GM23338 (cell line): ENCODE measurements at regions not wholly inside any gene's neighbourhood (a gene's known extent, or its start where the extent isn't known, plus 50 kb on each side); places are given as distances from the start of the nearest gene placed in this dataset.
A peak's percentile ranks its signal among the peaks of the same experiment; 100 is the strongest.

Experiments
- ATAC-seq: fragments of 200-7000 bp; cut with Tn5 transposase; 3 replicates; pipeline ENCODE4 v1.9.1; 2020
- DNase-seq: peaks from one replicate; pipeline ENCODE4 v3.0.0-alpha.2; 2015; ENCODE audit warnings: low spot score
- H2AFZ ChIP-seq: fragments of 200-600 bp; sonication (generic); 2 replicates; pipeline ENCODE4 v1.8.0; 2016; ENCODE audit warnings: antibody characterized with exemption, mild to moderate bottlenecking, moderate library complexity
- H3F3A ChIP-seq: fragments of 200-600 bp; sonication (generic); replicated peaks from 2 replicates; pipeline ENCODE4 v1.8.0; 2017; ENCODE audit warnings: antibody characterized with exemption, mixed run types, low read depth
- H3K27ac ChIP-seq: fragments of 200-600 bp; sonication (generic); 2 replicates; pipeline ENCODE4 v1.6.1; 2016; ENCODE audit warnings: low read depth
- H3K27me3 ChIP-seq: fragments of 200-600 bp; sonication (generic); 2 replicates; pipeline ENCODE4 v1.8.0; 2016; ENCODE audit warnings: mild to moderate bottlenecking, mixed run types, moderate library complexity; ENCODE audit not compliant: insufficient read depth
- H3K36me3 ChIP-seq: fragments of 200-600 bp; sonication (generic); 2 replicates; pipeline ENCODE4 v1.8.0; 2016; ENCODE audit warnings: mild to moderate bottlenecking; ENCODE audit not compliant: insufficient read depth
- H3K4me1 ChIP-seq: fragments of 200-600 bp; sonication (generic); 2 replicates; pipeline ENCODE4 v1.8.0; 2016; ENCODE audit warnings: mild to moderate bottlenecking, moderate library complexity; ENCODE audit not compliant: insufficient read depth
- H3K4me2 ChIP-seq: fragments of 200-600 bp; sonication (generic); 2 replicates; pipeline ENCODE4 v1.7.1; 2017; ENCODE audit warnings: mixed run types
- H3K4me3 ChIP-seq: fragments of 200-600 bp; sonication (generic); 2 replicates; pipeline ENCODE4 v1.6.1; 2016; ENCODE audit warnings: mixed run types
- H3K79me2 ChIP-seq: fragments of 200-600 bp; sonication (generic); replicated peaks from 2 replicates; pipeline ENCODE4 v1.8.0; 2017; ENCODE audit warnings: mild to moderate bottlenecking; ENCODE audit not compliant: insufficient read depth
- H3K9me2 ChIP-seq: fragments of 200-600 bp; sonication (generic); 2 replicates; pipeline ENCODE4 v1.8.0; 2017; ENCODE audit not compliant: insufficient read depth
- H4K20me1 ChIP-seq: fragments of 200-600 bp; sonication (generic); replicated peaks from 2 replicates; pipeline ENCODE4 v1.8.0; 2017; ENCODE audit warnings: mild to moderate bottlenecking; ENCODE audit not compliant: insufficient read depth
- H3K27ac Mint-ChIP-seq: 2 replicates; pipeline ENCODE4 v1.8.0; 2020; ENCODE audit warnings: inconsistent platforms, mild to moderate bottlenecking, moderate library complexity, mixed read lengths
- H3K27me3 Mint-ChIP-seq: 3 replicates; pipeline ENCODE4 v1.8.0; 2022; ENCODE audit warnings: low read depth, mild to moderate bottlenecking, moderate library complexity, mixed read lengths, inconsistent platforms; ENCODE audit not compliant: insufficient read depth, poor library complexity
- H3K36me3 Mint-ChIP-seq: 3 replicates; pipeline ENCODE4 v1.8.0; 2021; ENCODE audit warnings: low read depth, mild to moderate bottlenecking, inconsistent platforms, moderate library complexity, mixed read lengths
- H3K4me1 Mint-ChIP-seq: 3 replicates; pipeline ENCODE4 v1.8.0; 2020; ENCODE audit warnings: mild to moderate bottlenecking, inconsistent platforms, mixed read lengths
- H3K4me3 Mint-ChIP-seq: 3 replicates; pipeline ENCODE4 v1.8.0; 2021; ENCODE audit warnings: moderate library complexity, mild to moderate bottlenecking, inconsistent platforms, mixed read lengths
- H3K9me3 Mint-ChIP-seq: 3 replicates; pipeline ENCODE4 v1.8.0; 2020; ENCODE audit warnings: moderate library complexity, mild to moderate bottlenecking, inconsistent platforms, mixed read lengths
- CREB1 ChIP-seq: fragments of 250-450 bp; sonication (Bioruptor Pico); IDR thresholded peaks from 2 replicates; pipeline ENCODE4 v1.5.0; 2020; ENCODE audit warnings: low read depth, mild to moderate bottlenecking, moderate library complexity
- ETS1 ChIP-seq: IDR thresholded peaks from 2 replicates; pipeline ENCODE4 v1.6.1; 2016; ENCODE audit warnings: antibody characterized with exemption
- EZH2 ChIP-seq: fragments of 200-600 bp; sonication (generic); IDR thresholded peaks from one replicate; pipeline ENCODE4 v1.8.0; 2017; ENCODE audit warnings: antibody characterized with exemption, mild to moderate bottlenecking, low read depth; ENCODE audit not compliant: unreplicated experiment
- EZH2phosphoT487 ChIP-seq: fragments of 200-600 bp; sonication (generic); IDR thresholded peaks from one replicate; pipeline ENCODE4 v1.8.1; 2018; ENCODE audit warnings: antibody characterized with exemption; ENCODE audit not compliant: unreplicated experiment
- POLR2AphosphoS5 ChIP-seq: IDR thresholded peaks from 2 replicates; pipeline ENCODE4 v1.6.1; 2016; ENCODE audit warnings: antibody characterized with exemption, low read depth
- REST ChIP-seq: IDR thresholded peaks from one replicate; pipeline ENCODE4 v1.6.1; 2018; ENCODE audit warnings: antibody characterized with exemption; ENCODE audit not compliant: unreplicated experiment
- STAT1 ChIP-seq: IDR thresholded peaks from one replicate; pipeline ENCODE4 v1.6.1; 2016; ENCODE audit warnings: antibody characterized with exemption; ENCODE audit not compliant: unreplicated experiment
- ZNF114 ChIP-seq: fragments of 250-450 bp; sonication (Bioruptor Pico); IDR thresholded peaks from 2 replicates; pipeline ENCODE4 v1.5.0; 2020; ENCODE audit warnings: mild to moderate bottlenecking, moderate library complexity
- ZNF331 ChIP-seq: fragments of 250-450 bp; sonication (Bioruptor Pico); IDR thresholded peaks from 2 replicates; pipeline ENCODE4 v1.5.0; 2020; ENCODE audit warnings: low read depth, mild to moderate bottlenecking, moderate library complexity
- TF ChIP-seq, protein P1 (sequence below), 2 experiments: fragments of 200-600 bp in 1 of 2; sonication (generic) in 1 of 2; conservative IDR thresholded peaks; 2 replicates each; pipeline versions ENCODE4 v1.5.1 to v1.6.1; 2016 to 2017; ENCODE audit warnings: antibody characterized with exemption in 2 of 2, low read depth in 2 of 2, mild to moderate bottlenecking in 2 of 2, moderate library complexity in 1 of 2

DNA sequence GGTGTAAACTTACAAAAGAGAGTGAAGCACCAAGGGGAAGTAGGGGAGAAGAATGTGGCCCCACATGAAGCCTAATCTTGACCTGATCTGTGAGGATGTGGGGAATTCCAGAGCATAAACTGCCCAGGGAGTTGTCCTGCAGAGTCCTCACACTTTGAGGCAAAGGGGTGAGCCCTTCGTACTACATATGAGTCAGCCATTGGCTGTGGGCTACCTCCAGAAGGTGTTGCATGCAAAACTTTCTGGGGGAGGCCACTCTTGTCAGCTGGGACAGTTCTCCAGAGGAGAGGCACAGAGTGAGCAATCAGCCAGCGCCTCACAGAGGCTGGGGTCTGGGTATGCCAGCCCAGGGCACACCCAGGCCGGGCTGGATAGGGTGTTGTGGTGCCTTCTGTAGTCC is 98.1 kb upstream of the NMUR2 start:
- Histone ChIP-seq H3K79me2 (no peaks in the 10 kb centered on the region), H3K4me1 (no peaks in the 10 kb centered on the region; the same call in 1 of the 2 replicates), H4K20me1 (no peaks in the 10 kb centered on the region), H2AFZ (no peak overlapping the region), H3F3A (no peaks in the 10 kb centered on the region), H3K36me3 (no peaks in the 10 kb centered on the region), H3K4me3 (no peak overlapping the region), H3K27ac (no peak overlapping the region), H3K9me2 (no peaks in the 10 kb centered on the region), H3K27me3 (no peaks in the 10 kb centered on the region), H3K4me2 (no peak overlapping the region)
- Mint-ChIP-seq H3K27ac (no peak overlapping the region), H3K9me3 (no peaks in the 10 kb centered on the region), H3K36me3 (no peaks in the 10 kb centered on the region), H3K4me3 (no peak overlapping the region), H3K27me3 (no peaks in the 10 kb centered on the region), H3K4me1 (no peaks in the 10 kb centered on the region)
- TF ChIP-seq EZH2phosphoT487, result no peak
- no peak for TF ChIP-seq REST
- TF ChIP-seq EZH2, result no peak
- TF ChIP-seq, protein P1, sequence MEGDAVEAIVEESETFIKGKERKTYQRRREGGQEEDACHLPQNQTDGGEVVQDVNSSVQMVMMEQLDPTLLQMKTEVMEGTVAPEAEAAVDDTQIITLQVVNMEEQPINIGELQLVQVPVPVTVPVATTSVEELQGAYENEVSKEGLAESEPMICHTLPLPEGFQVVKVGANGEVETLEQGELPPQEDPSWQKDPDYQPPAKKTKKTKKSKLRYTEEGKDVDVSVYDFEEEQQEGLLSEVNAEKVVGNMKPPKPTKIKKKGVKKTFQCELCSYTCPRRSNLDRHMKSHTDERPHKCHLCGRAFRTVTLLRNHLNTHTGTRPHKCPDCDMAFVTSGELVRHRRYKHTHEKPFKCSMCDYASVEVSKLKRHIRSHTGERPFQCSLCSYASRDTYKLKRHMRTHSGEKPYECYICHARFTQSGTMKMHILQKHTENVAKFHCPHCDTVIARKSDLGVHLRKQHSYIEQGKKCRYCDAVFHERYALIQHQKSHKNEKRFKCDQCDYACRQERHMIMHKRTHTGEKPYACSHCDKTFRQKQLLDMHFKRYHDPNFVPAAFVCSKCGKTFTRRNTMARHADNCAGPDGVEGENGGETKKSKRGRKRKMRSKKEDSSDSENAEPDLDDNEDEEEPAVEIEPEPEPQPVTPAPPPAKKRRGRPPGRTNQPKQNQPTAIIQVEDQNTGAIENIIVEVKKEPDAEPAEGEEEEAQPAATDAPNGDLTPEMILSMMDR (conservative IDR thresholded peaks at IDR 0.05; ENCODE audit: low read depth in 2 of 2), result no peak; a peak in 1 of 4 replicates
- no peak for TF ChIP-seq ZNF114 (CRISPR knock-in tag)
- no peak for TF ChIP-seq STAT1
- no peak for TF ChIP-seq ETS1
- TF ChIP-seq CREB1 (CRISPR knock-in tag), result no peak
- no peak for TF ChIP-seq ZNF331 (CRISPR knock-in tag)
- DNase-seq, result no peak
- no peak for ATAC-seq

GRCh38 chr5:152505442-152506042 is 100.5 kb upstream of the NMUR2 start:
- Mint-ChIP-seq H3K4me1 (no peaks in the 10 kb centered on the region), H3K9me3 (no peaks in the 10 kb centered on the region), H3K27me3 (no peaks in the 10 kb centered on the region), H3K4me3 (no peak overlapping the region), H3K27ac (no peak overlapping the region), H3K36me3 (no peaks in the 10 kb centered on the region)
- no peaks in the 10 kb centered on the region for H3K27me3 ChIP-seq
- H3K27ac ChIP-seq, result no peak overlapping the region
- DNase-seq (peak; percentile 83), ATAC-seq (peak; percentile 95)
- no peaks in the 10 kb centered on the region for H3K9me2 ChIP-seq
- no peaks in the 10 kb centered on the region for H3K79me2 ChIP-seq
- H3K4me1 ChIP-seq, result no peaks in the 10 kb centered on the region
- H4K20me1 ChIP-seq, result no peaks in the 10 kb centered on the region
- H2AFZ ChIP-seq, result no peak overlapping the region
- H3K4me3 ChIP-seq, result no peak overlapping the region
- no peaks in the 10 kb centered on the region for H3K36me3 ChIP-seq
- no peak overlapping the region for H3K4me2 ChIP-seq
- H3F3A ChIP-seq, result no peaks in the 10 kb centered on the region
- TF ChIP-seq REST (no peak), ETS1 (no peak), ZNF331 (CRISPR knock-in tag) (no peak), CREB1 (CRISPR knock-in tag) (no peak), POLR2AphosphoS5 (no peak)
